ENCODE measurements at regions not wholly inside any gene's neighbourhood (a gene's known extent, or its start where the extent isn't known, plus 50 kb on each side); places are given as distances from the start of the nearest gene placed in this dataset.

GRCh38 chr17:72025113-72025512 lies 95.7 kb upstream of the SOX9 start:
- no peak for DNase-seq (ENCODE audit: low spot score)

GRCh38 chr17:72030067-72030899 lies 90.5 kb upstream of the SOX9 start:
- DNase-seq (ENCODE audit: low spot score), result peak; percentile 42

GRCh38 chr17:72031219-72031884 lies 89.5 kb upstream of the SOX9 start:
- DNase-seq (ENCODE audit: low spot score), result no peak

GRCh38 chr17:72033334-72033733 lies 87.5 kb upstream of the SOX9 start:
- DNase-seq (ENCODE audit: low spot score), result no peak

DNA sequence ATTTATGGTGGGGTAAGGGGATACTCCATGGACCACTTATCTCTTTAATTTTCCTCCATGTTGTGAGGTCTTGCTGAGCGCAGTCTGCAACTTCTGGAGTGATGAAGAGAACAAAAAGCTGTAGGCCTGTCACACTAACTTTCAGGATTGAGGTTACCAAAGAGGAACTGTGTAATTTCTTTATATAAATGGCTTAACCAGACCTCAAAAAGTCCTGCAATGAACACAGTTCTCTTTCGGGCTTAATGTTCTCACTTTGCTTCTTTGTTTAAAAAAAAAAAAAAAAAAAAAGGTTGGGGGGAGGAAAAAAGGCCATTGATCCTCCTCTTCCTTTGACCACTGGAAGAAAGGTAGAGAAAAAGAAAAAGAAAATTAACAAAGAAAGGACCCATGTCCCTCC lies 86.8 kb upstream of the SOX9 start:
- no peak for DNase-seq (ENCODE audit: low spot score)

DNA sequence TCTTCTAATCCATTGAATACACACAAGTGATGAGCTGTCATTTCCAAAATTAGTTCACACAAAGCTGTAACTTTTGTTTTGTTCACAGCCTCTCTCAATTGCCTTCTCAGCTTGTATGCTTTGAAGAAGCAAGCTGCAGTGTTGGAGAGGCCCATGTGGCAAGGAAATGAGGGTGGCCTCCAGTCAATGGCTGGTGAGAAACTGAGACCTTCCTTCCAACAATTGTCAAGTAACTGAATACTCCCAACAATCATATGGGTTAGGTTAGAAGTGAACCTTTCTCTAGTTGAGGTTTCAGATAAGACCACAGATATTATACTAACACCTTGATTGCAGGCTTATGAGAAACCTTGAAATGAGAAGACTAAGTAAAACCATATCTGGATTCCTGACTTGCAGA lies 82.4 kb upstream of the SOX9 start:
- DNase-seq (ENCODE audit: low spot score), result no peak

- DNase-seq (ENCODE audit: low spot score), result no peak
These were observed 81.3 kb upstream of the SOX9 start for GRCh38 chr17:72039490-72039889.

- DNase-seq (ENCODE audit: low spot score), result no peak
These were observed 74.6 kb upstream of the SOX9 start for GRCh38 chr17:72046178-72046577.

GRCh38 chr17:72046643-72047612 lies 73.9 kb upstream of the SOX9 start:
- DNase-seq (ENCODE audit: low spot score), result no peak

- DNase-seq (ENCODE audit: low spot score), result no peak
These were observed 70.9 kb upstream of the SOX9 start for GRCh38 chr17:72049914-72050313.

DNA sequence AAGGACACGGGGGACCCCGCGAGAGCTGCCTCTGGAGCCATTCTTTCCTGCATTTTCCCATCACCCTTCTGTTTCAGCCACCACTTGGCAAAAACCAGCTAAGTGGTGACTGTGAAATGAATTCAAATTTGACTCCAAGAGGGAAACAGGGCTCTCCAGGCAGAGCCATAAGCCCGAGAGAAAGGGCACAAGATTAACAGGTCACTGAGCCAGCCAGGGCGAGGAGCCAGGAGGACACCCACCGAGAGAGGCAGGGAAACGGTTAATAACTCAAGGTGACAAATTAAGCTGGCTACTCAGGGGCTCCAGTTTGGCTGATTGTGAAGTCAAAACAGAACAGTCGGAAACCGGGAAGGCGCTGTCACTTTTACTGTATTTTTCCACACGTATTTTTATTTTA lies 67.8 kb upstream of the SOX9 start:
- DNase-seq (ENCODE audit: low spot score), result no peak

GRCh38 chr17:72053449-72053848 lies 67.4 kb upstream of the SOX9 start:
- no peak for DNase-seq (ENCODE audit: low spot score)

DNA sequence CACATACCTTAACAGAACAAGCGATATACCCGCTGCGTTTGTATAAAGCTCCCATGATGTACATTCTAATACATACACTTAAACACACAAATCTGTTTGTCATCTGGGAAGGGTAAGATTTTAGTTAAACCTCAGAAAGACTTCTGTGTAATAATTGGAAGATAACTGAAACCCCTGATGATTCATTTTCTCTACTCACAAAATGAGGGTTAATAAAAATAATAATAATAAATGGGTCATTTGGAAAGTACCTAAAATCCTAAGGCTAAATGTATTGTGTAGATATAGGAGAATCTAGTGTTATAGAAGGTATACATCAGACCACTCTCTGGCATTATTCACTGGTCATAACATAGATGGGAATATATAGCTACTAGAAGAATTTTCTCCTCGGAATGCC lies 64.7 kb upstream of the SOX9 start:
- DNase-seq (ENCODE audit: low spot score), result no peak

- no peak for DNase-seq (ENCODE audit: low spot score)
These were observed 64.0 kb upstream of the SOX9 start for GRCh38 chr17:72056727-72057290.

GRCh38 chr17:72060084-72060483 lies 60.7 kb upstream of the SOX9 start:
- no peak for DNase-seq (ENCODE audit: low spot score)

GRCh38 chr17:72063262-72063661 lies 57.6 kb upstream of the SOX9 start:
- no peak for DNase-seq (ENCODE audit: low spot score)

- DNase-seq (ENCODE audit: low spot score), result no peak
These were observed 56.9 kb upstream of the SOX9 start for GRCh38 chr17:72063756-72064450.

- DNase-seq (ENCODE audit: low spot score), result no peak
These were observed 56.1 kb upstream of the SOX9 start for GRCh38 chr17:72064606-72065193.

DNA sequence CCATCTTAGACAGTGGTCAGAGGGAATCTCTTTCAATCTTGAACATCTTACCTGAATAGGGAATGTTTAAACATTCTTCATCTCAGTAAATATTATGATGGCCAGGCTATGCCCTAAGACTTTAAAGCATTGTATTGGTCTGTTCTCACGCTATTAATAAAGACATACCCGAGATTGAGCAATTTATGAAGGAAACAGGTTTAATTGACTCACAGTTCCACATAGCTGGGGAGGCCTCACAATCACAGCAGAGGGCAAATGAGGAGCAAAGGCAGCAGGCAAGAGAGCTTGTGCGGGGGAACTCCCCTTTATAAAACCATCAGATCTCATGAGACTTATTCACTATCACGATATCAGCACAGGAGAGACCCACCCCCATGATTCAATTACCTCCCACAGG lies 55.3 kb upstream of the SOX9 start:
- DNase-seq (ENCODE audit: low spot score), result no peak

DNA sequence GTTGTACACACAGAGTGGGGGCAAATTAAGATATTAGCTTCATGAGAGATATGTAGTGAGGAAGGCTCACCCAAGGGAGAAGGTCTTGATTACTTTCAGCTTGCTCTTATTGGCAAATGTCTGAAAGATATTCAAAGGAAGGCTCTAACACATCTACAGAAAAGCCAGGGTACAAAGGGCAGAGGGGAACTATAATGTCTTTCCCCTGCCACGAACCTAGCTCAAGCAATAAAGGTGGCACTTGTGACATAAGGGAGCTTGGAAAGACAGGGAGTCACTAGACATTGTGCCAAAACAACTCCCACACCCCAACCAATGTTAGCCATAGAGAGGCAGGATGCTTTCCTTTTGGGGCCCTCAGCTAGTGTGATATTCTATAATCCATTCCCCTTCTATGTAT lies 52.2 kb upstream of the SOX9 start:
- no peak for DNase-seq (ENCODE audit: low spot score)

DNA sequence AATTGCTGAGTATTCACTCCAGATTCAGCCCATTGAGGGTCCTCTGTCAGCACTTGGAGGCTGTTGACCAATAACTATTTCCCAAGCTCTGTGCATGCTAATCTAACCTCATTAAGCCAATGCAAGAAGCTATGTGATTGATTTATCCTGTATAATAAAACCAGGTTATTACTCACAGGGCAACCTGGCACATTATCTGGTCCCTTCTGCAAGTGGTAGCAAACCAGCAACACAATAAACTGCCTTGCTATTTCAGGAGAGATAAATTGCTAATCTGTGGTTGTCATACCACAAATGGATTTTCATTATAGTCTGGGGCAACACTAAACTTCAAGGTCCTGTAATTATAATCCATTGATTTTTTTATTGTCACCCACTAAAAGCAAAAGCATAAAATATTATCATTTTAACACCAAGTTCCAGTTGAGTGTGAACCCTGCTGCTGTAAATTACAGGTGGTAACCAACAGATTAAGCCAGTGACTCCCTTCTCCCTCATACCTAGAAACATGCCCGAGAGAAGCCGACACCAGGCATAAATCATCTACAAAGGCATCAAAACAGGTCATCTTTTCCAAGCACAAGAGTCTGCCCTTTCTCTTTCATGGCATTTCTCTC lies 51.1 kb upstream of the SOX9 start:
- DNase-seq (ENCODE audit: low spot score), result no peak

Data from putamen (tissue), 1 donor.